Pancreas (tissue), 10 donors: ENCODE measurements at regions not wholly inside any gene's neighbourhood (a gene's known extent, or its start where the extent isn't known, plus 50 kb on each side); places are given as distances from the start of the nearest gene placed in this dataset.

ENCODE experiments used
- ATAC-seq, 4 donors: fragments of 200-7000 bp; cut with Tn5 transposase; one replicate each; pipeline versions ENCODE4 v1.8.0 to v1.9.1; 2020; ENCODE audit warnings: mild to moderate bottlenecking in 4 of 4, moderate library complexity in 4 of 4
- DNase-seq, 6 donors: peaks; one replicate each; pipeline ENCODE4 v3.0.0-alpha.2; 2020
- FAIRE-seq: peaks from 2 replicates; lab custom pipeline; 2012; peaks lifted over from hg19 to GRCh38; lab: Jason Lieb, UNC
- H3K27ac ChIP-seq, 4 donors: fragments of 200-600 bp; sonication (generic); 1 replicate in 3 of 4; 2 replicates in 1 of 4; pipeline versions ENCODE4 v1.5.0 to v1.8.0; 2020
- H3K27me3 ChIP-seq, 4 donors: fragments of 200-600 bp; one replicate each; pipeline ENCODE4 v1.8.0; 2021
- H3K36me3 ChIP-seq, 3 donors: fragments of 200-600 bp; sonication (generic) in 1 of 3; one replicate each; pipeline versions ENCODE4 v1.5.0 to v1.8.0; 2020 to 2021
- H3K4me1 ChIP-seq, 3 donors: fragments of 200-600 bp; one replicate each; pipeline ENCODE4 v1.8.0; 2021
- H3K4me3 ChIP-seq, 4 donors: fragments of 200-600 bp; sonication (generic) in 2 of 4; one replicate each; pipeline versions ENCODE4 v1.5.0 to v1.8.0; 2020 to 2021
- H3K9me3 ChIP-seq, 4 donors: fragments of 200-600 bp; one replicate each; pipeline ENCODE4 v1.8.0; 2021
- WGBS, 2 donors: extraction: QIAGEN DNeasy Blood & Tissue Kit; methylation state at CpG; one replicate each; pipeline ENCODE4 v1.1.7; 2013; 5-methylcytosine and 5-hydroxymethylcytosine counted together
- intact Hi-C, 3 donors: fragments of 100-400 bp; cut with DNase I; formaldehyde crosslinking; loops; one replicate each; pipeline versions ENCODE4 v1.11.1 to v1.14.2; 2022
- TF ChIP-seq, protein P1 (sequence below), 4 donors: fragments of 200-600 bp; sonication (generic) in 3 of 4; IDR thresholded peaks; one replicate each; pipeline versions ENCODE4 v1.5.0 to v1.8.0; 2021; ENCODE audit warnings: antibody characterized with exemption in 4 of 4
- donor health status: healthy with polysubstance abuse.
- donor health status: DM: no; HTN: no; CAD: no; lungs with moderate emphysema.
- donor health status: DM: no; HTN: no; CAD: no.
- donor health status: control.
- donor health status: control.
- donor health status: Bipolar disorder and iron deficiency.
- donor health status: DM: yes; HTN: yes; CAD: no.
- donor health status: DM: no; HTN: no; CAD: no.
- donor health status: DM: no; HTN: no; CAD: no.
- donor health status: DM: yes; HTN: yes; CAD: no.

DNA sequence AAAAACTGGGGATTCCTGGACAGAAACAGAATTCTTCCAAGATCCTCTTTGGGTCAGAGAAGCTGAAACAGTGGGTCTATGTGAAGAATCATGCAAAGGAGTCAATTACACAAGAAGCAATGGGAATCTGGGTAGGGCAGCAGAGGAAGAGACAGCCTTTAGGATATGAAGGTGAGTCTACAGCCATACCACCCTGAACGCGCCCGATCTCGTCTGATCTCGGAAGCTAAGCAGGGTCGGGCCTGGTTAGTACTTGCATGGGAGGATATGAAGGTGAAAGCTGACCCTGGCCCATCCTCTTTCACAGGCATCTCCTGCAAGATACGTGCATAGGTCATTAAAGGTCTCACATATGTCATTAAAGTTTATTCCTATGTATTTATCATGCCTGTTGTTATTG lies 1080.9 kb upstream of the FANCL start:
- intact Hi-C loops, result no loop called here
- FAIRE-seq (no peak), ATAC-seq (no peak), DNase-seq (no peak)
- no peaks in the 10 kb centered on the region for H3K27me3 ChIP-seq
- H3K36me3 ChIP-seq, result no peaks in the 10 kb centered on the region
- H3K9me3 ChIP-seq, result no peaks in the 10 kb centered on the region
- no peak overlapping the region for H3K27ac ChIP-seq
- no peak overlapping the region for H3K4me3 ChIP-seq
- H3K4me1 ChIP-seq, result no peaks in the 10 kb centered on the region
- WGBS, 2 donors, result 88 to 89% methylated on average over 7 of the region's 7 CpGs
- TF ChIP-seq, protein P1, sequence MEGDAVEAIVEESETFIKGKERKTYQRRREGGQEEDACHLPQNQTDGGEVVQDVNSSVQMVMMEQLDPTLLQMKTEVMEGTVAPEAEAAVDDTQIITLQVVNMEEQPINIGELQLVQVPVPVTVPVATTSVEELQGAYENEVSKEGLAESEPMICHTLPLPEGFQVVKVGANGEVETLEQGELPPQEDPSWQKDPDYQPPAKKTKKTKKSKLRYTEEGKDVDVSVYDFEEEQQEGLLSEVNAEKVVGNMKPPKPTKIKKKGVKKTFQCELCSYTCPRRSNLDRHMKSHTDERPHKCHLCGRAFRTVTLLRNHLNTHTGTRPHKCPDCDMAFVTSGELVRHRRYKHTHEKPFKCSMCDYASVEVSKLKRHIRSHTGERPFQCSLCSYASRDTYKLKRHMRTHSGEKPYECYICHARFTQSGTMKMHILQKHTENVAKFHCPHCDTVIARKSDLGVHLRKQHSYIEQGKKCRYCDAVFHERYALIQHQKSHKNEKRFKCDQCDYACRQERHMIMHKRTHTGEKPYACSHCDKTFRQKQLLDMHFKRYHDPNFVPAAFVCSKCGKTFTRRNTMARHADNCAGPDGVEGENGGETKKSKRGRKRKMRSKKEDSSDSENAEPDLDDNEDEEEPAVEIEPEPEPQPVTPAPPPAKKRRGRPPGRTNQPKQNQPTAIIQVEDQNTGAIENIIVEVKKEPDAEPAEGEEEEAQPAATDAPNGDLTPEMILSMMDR (IDR thresholded peaks at IDR 0.05), result no peak

DNA sequence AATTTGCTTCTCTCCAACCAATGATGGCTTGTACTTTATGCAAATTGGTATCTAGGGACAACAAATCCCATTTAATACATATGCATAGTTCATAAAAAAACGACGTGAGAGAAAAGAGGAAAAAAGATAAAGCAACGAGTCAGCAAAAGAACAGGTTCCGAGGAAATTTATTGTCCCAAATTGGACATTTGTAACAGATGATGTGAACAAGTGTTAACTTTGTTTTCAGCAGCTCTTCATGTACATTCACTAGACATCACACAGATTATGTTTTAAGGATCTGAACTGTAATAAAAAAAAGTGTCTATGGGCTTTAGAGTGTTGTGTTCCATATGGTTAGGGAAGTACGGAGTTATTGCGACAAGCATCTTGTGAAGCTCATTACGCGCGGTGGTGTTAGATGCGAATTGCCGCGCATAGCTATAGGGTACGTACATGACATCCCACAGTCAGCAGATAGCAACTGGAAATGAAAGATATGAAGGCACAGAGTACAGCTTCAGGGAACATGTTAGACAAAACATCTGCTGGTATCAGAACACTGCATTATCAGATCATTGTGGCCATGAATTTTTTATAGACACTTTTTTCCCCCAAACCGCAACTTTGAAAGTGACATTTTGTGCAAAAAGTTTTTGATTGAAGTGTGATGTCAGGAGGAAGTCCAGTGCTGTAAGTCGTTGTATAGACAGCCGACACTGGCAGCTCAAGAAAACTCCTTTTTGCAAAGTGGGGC lies 1073.1 kb upstream of the FANCL start:
- FAIRE-seq, result no peak
- intact Hi-C loops, result no loop called here
- no peak for DNase-seq
- Histone ChIP-seq H3K9me3 (no peaks in the 10 kb centered on the region), H3K36me3 (no peaks in the 10 kb centered on the region), H3K27me3 (peaks cover 0 to 4% (median 1%) of the 10 kb centered on the region in 4 donors), H3K4me3 (no peak overlapping the region), H3K27ac (no peak overlapping the region), H3K4me1 (no peaks in the 10 kb centered on the region)
- WGBS, 2 donors, result 84 to 87% methylated on average over 16 of the region's 16 CpGs
- no peak for ATAC-seq
- TF ChIP-seq, protein P1 (IDR thresholded peaks at IDR 0.05), result no peak

DNA sequence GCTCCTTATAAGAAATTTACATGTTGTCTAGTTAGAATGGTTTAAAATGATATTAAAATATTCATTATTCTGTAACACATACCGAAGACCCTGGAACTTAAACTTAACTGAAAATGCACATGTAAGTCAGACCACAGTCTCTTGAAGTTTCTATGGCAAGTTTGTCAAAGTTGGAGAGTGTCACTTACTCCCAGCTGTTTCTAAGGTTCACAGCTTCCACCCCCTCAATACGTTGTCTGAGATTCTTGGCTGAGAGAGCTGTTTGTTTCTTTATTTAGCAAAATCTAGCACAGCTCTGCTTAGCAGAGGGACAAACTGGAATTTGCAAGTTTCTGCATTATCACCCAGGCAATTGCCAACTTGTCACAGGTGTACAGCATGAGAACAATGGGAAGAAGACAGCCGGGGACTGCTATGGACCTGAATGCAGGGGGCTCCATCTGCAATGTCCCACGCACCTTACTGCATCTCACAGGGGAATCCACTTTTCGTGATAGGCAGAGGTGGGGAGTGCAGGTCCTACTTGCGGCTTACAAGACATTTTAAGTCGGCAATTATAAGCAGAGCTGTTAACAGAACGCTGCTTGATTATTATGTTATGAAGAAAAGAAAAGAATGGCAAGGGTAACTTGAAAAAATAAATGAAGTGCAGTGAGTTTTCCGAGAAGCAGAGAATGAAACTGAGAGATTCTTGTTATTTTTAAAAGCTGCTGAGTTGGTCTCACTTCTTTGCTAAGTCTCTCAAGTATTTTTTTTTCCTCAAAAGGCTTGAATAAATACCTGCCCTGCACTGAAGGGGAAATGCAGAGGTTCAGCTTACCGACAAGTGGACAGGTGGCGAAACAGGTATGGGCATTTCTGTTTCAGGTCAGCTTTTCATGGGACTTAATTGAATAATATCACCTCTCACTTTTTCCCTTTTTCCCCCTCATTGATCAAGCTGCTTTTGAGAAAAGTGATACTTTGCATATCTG lies 1072.1 kb upstream of the FANCL start:
- DNase-seq (no peak), FAIRE-seq (no peak), ATAC-seq (no peak)
- no peaks in the 10 kb centered on the region for H3K36me3 ChIP-seq
- no peaks in the 10 kb centered on the region for H3K9me3 ChIP-seq
- no peak overlapping the region for H3K27ac ChIP-seq
- H3K4me1 ChIP-seq, result no peaks in the 10 kb centered on the region
- intact Hi-C loops, result no loop called here
- TF ChIP-seq, protein P1 (IDR thresholded peaks at IDR 0.05), result no peak
- H3K4me3 ChIP-seq, result no peak overlapping the region
- 53 to 55% methylated on average over 11 of the region's 11 CpGs for WGBS, 2 donors
- H3K27me3 ChIP-seq, result peaks cover 0 to 4% (median 1%) of the 10 kb centered on the region in 4 donors

- Histone ChIP-seq H3K27ac (no peak overlapping the region), H3K27me3 (peaks cover 0 to 4% (median 1%) of the 10 kb centered on the region in 4 donors), H3K4me3 (no peak overlapping the region), H3K36me3 (no peaks in the 10 kb centered on the region), H3K4me1 (no peaks in the 10 kb centered on the region), H3K9me3 (no peaks in the 10 kb centered on the region)
- ATAC-seq (no peak), DNase-seq (no peak), FAIRE-seq (no peak)
- TF ChIP-seq, protein P1 (IDR thresholded peaks at IDR 0.05), result no peak
- WGBS, 2 donors, result 71 to 83% methylated on average over 1 of the region's 1 CpG
- intact Hi-C loops, result no loop called here
These were observed 1070.9 kb upstream of the FANCL start for GRCh38 chr2:59312029-59312428.
